HG02970 (cell line): ENCODE measurements at regions not wholly inside any gene's neighbourhood (a gene's known extent, or its start where the extent isn't known, plus 50 kb on each side); places are given as distances from the start of the nearest gene placed in this dataset.
"Not testable (repeated sequence)": the region's sequence is repeated elsewhere in the genome, so short reads cannot be mapped to it uniquely, and the experiment has no call there.

ENCODE experiments used
- ATAC-seq: cut with Tn5 transposase; IDR thresholded peaks from one replicate; pipeline ENCODE4 v1.9.1; 2021; ENCODE audit warnings: mild to moderate bottlenecking, moderate library complexity, moderate number of reproducible peaks; ENCODE audit not compliant: unreplicated experiment, low FRiP score

GRCh38 chr2:185245806-185246205 is 492.8 kb upstream of the FSIP2 start:
- no peak for ATAC-seq

- no peak for ATAC-seq
These were observed 491.9 kb upstream of the FSIP2 start for GRCh38 chr2:185246717-185247116.

- peak; percentile 85 for ATAC-seq
These were observed 483.0 kb upstream of the FSIP2 start for GRCh38 chr2:185255566-185255965.

- ATAC-seq = no peak
These were observed 472.9 kb upstream of the FSIP2 start for GRCh38 chr2:185265747-185266146.

- no peak for ATAC-seq
These were observed 470.0 kb upstream of the FSIP2 start for GRCh38 chr2:185268651-185269050.

- ATAC-seq = no peak
These were observed 463.7 kb upstream of the FSIP2 start for GRCh38 chr2:185274718-185275484.

- ATAC-seq = not testable (repeated sequence)
These were observed 462.6 kb upstream of the FSIP2 start for GRCh38 chr2:185275979-185276378.

- ATAC-seq = no peak
These were observed 459.8 kb upstream of the FSIP2 start for GRCh38 chr2:185278761-185279160.

- ATAC-seq = no peak
These were observed 458.6 kb upstream of the FSIP2 start for GRCh38 chr2:185279999-185280398.

GRCh38 chr2:185284696-185285095 is 453.9 kb upstream of the FSIP2 start:
- no peak for ATAC-seq

- not testable (repeated sequence) for ATAC-seq
These were observed 448.6 kb upstream of the FSIP2 start for GRCh38 chr2:185290012-185290411.

- ATAC-seq = peak; percentile 92
These were observed 447.5 kb upstream of the FSIP2 start for GRCh38 chr2:185291035-185291647.

GRCh38 chr2:185299867-185300266 is 438.7 kb upstream of the FSIP2 start:
- no peak for ATAC-seq

- ATAC-seq = no peak
These were observed 432.5 kb upstream of the FSIP2 start for GRCh38 chr2:185306119-185306518.

GRCh38 chr2:185316383-185316782 is 422.2 kb upstream of the FSIP2 start:
- no peak for ATAC-seq

GRCh38 chr2:185318271-185318724 is 420.3 kb upstream of the FSIP2 start:
- ATAC-seq = no peak

- ATAC-seq = no peak
These were observed 402.7 kb upstream of the FSIP2 start for GRCh38 chr2:185335879-185336278.

- ATAC-seq = no peak
These were observed 401.6 kb upstream of the FSIP2 start for GRCh38 chr2:185337033-185337432.

- no peak for ATAC-seq
These were observed 400.5 kb upstream of the FSIP2 start for GRCh38 chr2:185338104-185338503.

GRCh38 chr2:185347445-185347844 is 391.2 kb upstream of the FSIP2 start:
- no peak for ATAC-seq

GRCh38 chr2:185360776-185361175 is 377.8 kb upstream of the FSIP2 start:
- no peak for ATAC-seq

- no peak for ATAC-seq
These were observed 366.4 kb upstream of the FSIP2 start for GRCh38 chr2:185372188-185372587.
